Neural cell (in vitro differentiated cells): ENCODE measurements at regions not wholly inside any gene's neighbourhood (a gene's known extent, or its start where the extent isn't known, plus 50 kb on each side); places are given as distances from the start of the nearest gene placed in this dataset.

Experiments
- H2AFZ ChIP-seq: fragments of 200-600, 300-800 bp; sonication (generic), shearing (Covaris generic); 2 replicates; pipeline ENCODE4 v1.6.0; 2014; ENCODE audit warnings: low read depth, mild to moderate bottlenecking, antibody characterized with exemption, low read length, moderate library complexity
- H3F3A ChIP-seq: fragments of 200-600 bp; shearing (Covaris generic); 2 replicates; pipeline ENCODE4 v1.6.1; 2016; ENCODE audit warnings: mild to moderate bottlenecking, moderate library complexity, mixed read lengths, antibody characterized with exemption, low read length; ENCODE audit not compliant: insufficient read depth, poor library complexity, severe bottlenecking
- H3K27ac ChIP-seq: fragments of 200-600, 300-800 bp; sonication (generic), shearing (Covaris generic); 2 replicates; pipeline ENCODE4 v1.5.1; 2014; ENCODE audit warnings: mild to moderate bottlenecking, low read length, moderate library complexity
- H3K27me3 ChIP-seq: fragments of 300-800, 200-600 bp; sonication (generic), shearing (Covaris generic); 2 replicates; pipeline ENCODE4 v1.6.0; 2014; ENCODE audit warnings: mild to moderate bottlenecking, low read depth, low read length, moderate library complexity; ENCODE audit not compliant: insufficient read depth
- H3K36me3 ChIP-seq: fragments of 300-800, 200-600 bp; sonication (generic), shearing (Covaris generic); 2 replicates; pipeline ENCODE4 v1.5.1; 2014; ENCODE audit warnings: mild to moderate bottlenecking, antibody characterized with exemption, low read length, moderate library complexity; ENCODE audit not compliant: insufficient read depth
- H3K4me2 ChIP-seq: fragments of 300-800, 200-600 bp; sonication (generic), shearing (Covaris generic); 2 replicates; pipeline ENCODE4 v1.6.0; 2014; ENCODE audit warnings: mild to moderate bottlenecking, low read length
- H3K4me3 ChIP-seq: fragments of 300-800, 200-600 bp; sonication (generic), shearing (Covaris generic); 2 replicates; pipeline ENCODE4 v1.5.1; 2014; ENCODE audit warnings: mild to moderate bottlenecking, low read length, moderate library complexity
- H3K79me2 ChIP-seq: fragments of 200-600 bp; shearing (Covaris generic); replicated peaks from 2 replicates; pipeline ENCODE4 v1.6.0; 2014; ENCODE audit warnings: mild to moderate bottlenecking, low read length, moderate library complexity; ENCODE audit not compliant: insufficient read depth
- H3K9ac ChIP-seq: fragments of 300-800, 200-600 bp; sonication (generic), shearing (Covaris generic); 2 replicates; pipeline ENCODE4 v1.6.1; 2016; ENCODE audit warnings: mild to moderate bottlenecking, low read length, mixed read lengths
- H3K9me2 ChIP-seq: fragments of 200-600 bp; shearing (Covaris generic); 2 replicates; pipeline ENCODE4 v1.6.1; 2016; ENCODE audit warnings: mild to moderate bottlenecking, low read length, mixed read lengths; ENCODE audit not compliant: insufficient read depth
- H3K9me3 ChIP-seq: fragments of 200-600, 300-800 bp; sonication (generic), shearing (Covaris generic); 2 replicates; pipeline ENCODE4 v1.6.1; 2016; ENCODE audit warnings: mild to moderate bottlenecking, mixed run types, low read length, moderate library complexity, mixed read lengths
- H4K20me1 ChIP-seq: fragments of 200-600 bp; shearing (Covaris generic); 2 replicates; pipeline ENCODE4 v1.6.1; 2016; ENCODE audit warnings: mild to moderate bottlenecking, mixed run types; ENCODE audit not compliant: insufficient read depth
- CTCF ChIP-seq: fragments of 450-650 bp; IDR thresholded peaks from 2 replicates; pipeline ENCODE4 v1.5.1; 2014; ENCODE audit warnings: antibody characterized with exemption, mild to moderate bottlenecking, moderate library complexity; ENCODE audit not compliant: poor library complexity, severe bottlenecking
- EP300 ChIP-seq: fragments of 450-650 bp; conservative IDR thresholded peaks from 2 replicates; pipeline ENCODE4 v1.6.1; 2014; ENCODE audit warnings: antibody characterized with exemption, mild to moderate bottlenecking, moderate library complexity; ENCODE audit not compliant: poor library complexity, severe bottlenecking
- EZH2 ChIP-seq: fragments of 200-600, 300-800 bp; shearing (Covaris generic), sonication (generic); IDR thresholded peaks from 2 replicates; pipeline ENCODE4 v1.6.1; 2014; ENCODE audit warnings: antibody characterized with exemption, low read length, borderline replicate concordance, mild to moderate bottlenecking; ENCODE audit not compliant: insufficient read depth, poor library complexity, severe bottlenecking
- MXI1 ChIP-seq: fragments of 450-650 bp; conservative IDR thresholded peaks from 2 replicates; pipeline ENCODE4 v1.6.1; 2014; ENCODE audit warnings: antibody characterized with exemption, mild to moderate bottlenecking; ENCODE audit not compliant: poor library complexity, severe bottlenecking
- POLR2AphosphoS5 ChIP-seq: IDR thresholded peaks from 2 replicates; pipeline ENCODE4 v1.6.1; 2012
- RAD21 ChIP-seq: fragments of 450-650 bp; conservative IDR thresholded peaks from 2 replicates; pipeline ENCODE4 v1.6.1; 2014; ENCODE audit warnings: antibody characterized with exemption, mild to moderate bottlenecking, moderate library complexity
- SMC3 ChIP-seq: fragments of 450-650 bp; conservative IDR thresholded peaks from 2 replicates; pipeline ENCODE4 v1.6.1; 2014; ENCODE audit warnings: antibody characterized with exemption, mild to moderate bottlenecking, moderate library complexity; ENCODE audit not compliant: poor library complexity
- TAF1 ChIP-seq: IDR thresholded peaks from 2 replicates; pipeline ENCODE4 v1.6.1; 2012; ENCODE audit warnings: low read depth
- TF ChIP-seq, protein P1 (sequence below): IDR thresholded peaks from 2 replicates; pipeline ENCODE4 v1.6.1; 2012; ENCODE audit warnings: borderline replicate concordance

DNA sequence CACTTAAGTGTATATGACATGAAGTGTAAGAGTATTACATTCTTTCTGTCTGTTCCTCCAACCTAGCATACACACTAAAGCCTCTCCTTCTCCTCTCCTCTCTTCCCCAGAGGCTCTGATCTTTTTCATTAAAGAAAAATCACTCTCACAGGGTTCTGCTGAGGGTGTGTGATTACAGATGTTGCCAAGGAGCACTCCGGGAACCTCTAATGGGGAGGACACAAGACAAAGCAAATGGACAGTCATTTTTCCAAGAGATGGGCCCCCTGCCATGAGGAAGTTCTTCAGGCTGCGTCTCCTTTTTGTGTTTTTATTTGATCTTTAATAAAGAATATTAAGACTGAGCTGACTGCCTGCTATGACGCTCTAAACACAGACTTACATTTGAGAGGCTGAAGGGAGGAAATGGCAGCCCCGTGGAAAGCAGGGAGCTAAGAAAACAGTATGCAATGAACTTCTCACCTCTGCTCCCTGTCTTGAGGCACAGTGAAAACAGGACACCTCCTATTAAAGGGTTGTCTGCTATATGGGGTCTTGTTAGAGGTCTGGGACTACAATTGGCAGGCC, 578.1 kb downstream of the PIK3C3 start:
- no peaks in the 10 kb centered on the region for H3K79me2 ChIP-seq
- H3K36me3 ChIP-seq: no peaks in the 10 kb centered on the region
- H3K27ac ChIP-seq: peak overlapping the region; percentile 43
- no peak overlapping the region for H3K9ac ChIP-seq
- no peak overlapping the region for H2AFZ ChIP-seq
- H3K27me3 ChIP-seq: no peaks in the 10 kb centered on the region
- no peak overlapping the region for H3K4me2 ChIP-seq
- no peaks in the 10 kb centered on the region for H3F3A ChIP-seq
- no peaks in the 10 kb centered on the region for H3K9me2 ChIP-seq
- no peaks in the 10 kb centered on the region for H3K9me3 ChIP-seq
- H4K20me1 ChIP-seq: no peaks in the 10 kb centered on the region
- no peak overlapping the region for H3K4me3 ChIP-seq
- peak; percentile 67 for TF ChIP-seq POLR2AphosphoS5
- no peak for TF ChIP-seq SMC3
- TF ChIP-seq EZH2: no peak
- TF ChIP-seq, protein P1, sequence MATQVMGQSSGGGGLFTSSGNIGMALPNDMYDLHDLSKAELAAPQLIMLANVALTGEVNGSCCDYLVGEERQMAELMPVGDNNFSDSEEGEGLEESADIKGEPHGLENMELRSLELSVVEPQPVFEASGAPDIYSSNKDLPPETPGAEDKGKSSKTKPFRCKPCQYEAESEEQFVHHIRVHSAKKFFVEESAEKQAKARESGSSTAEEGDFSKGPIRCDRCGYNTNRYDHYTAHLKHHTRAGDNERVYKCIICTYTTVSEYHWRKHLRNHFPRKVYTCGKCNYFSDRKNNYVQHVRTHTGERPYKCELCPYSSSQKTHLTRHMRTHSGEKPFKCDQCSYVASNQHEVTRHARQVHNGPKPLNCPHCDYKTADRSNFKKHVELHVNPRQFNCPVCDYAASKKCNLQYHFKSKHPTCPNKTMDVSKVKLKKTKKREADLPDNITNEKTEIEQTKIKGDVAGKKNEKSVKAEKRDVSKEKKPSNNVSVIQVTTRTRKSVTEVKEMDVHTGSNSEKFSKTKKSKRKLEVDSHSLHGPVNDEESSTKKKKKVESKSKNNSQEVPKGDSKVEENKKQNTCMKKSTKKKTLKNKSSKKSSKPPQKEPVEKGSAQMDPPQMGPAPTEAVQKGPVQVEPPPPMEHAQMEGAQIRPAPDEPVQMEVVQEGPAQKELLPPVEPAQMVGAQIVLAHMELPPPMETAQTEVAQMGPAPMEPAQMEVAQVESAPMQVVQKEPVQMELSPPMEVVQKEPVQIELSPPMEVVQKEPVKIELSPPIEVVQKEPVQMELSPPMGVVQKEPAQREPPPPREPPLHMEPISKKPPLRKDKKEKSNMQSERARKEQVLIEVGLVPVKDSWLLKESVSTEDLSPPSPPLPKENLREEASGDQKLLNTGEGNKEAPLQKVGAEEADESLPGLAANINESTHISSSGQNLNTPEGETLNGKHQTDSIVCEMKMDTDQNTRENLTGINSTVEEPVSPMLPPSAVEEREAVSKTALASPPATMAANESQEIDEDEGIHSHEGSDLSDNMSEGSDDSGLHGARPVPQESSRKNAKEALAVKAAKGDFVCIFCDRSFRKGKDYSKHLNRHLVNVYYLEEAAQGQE: peak; percentile 74
- TF ChIP-seq TAF1: no peak
- TF ChIP-seq EP300: peak; percentile 46

DNA sequence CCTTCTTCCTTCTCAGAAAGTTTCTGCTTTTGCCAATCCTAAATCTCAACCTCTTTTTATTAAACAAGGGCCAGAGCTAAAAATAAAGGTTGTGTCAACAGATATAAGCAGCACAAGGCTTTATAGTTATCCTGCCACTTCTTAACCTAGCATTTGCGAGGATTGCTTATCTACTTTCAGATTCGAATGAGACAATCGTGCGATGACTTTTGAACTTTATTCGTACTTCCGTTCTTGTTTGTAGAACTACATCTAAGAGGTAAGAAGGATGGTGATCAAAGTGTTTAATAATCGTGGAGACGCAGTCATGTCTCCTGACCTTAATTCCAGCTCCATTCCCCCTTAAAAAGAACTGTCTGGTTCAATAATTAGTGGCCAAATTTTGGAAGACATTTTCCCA, 578.6 kb downstream of the PIK3C3 start:
- no peak overlapping the region for H3K9ac ChIP-seq
- no peaks in the 10 kb centered on the region for H3K79me2 ChIP-seq
- H3K9me2 ChIP-seq: no peaks in the 10 kb centered on the region
- no peak overlapping the region for H2AFZ ChIP-seq
- H3K27ac ChIP-seq: peak overlapping the region; percentile 43
- no peaks in the 10 kb centered on the region for H3K36me3 ChIP-seq
- TF ChIP-seq TAF1 (no peak), MXI1 (no peak), EP300 (no peak), RAD21 (no peak), SMC3 (no peak), EZH2 (no peak), CTCF (no peak), POLR2AphosphoS5 (no peak)
- TF ChIP-seq, protein P1: no peak
- H4K20me1 ChIP-seq: no peaks in the 10 kb centered on the region
- no peaks in the 10 kb centered on the region for H3K9me3 ChIP-seq
- H3F3A ChIP-seq: no peaks in the 10 kb centered on the region
- H3K27me3 ChIP-seq: no peaks in the 10 kb centered on the region
- H3K4me2 ChIP-seq: no peak overlapping the region
- H3K4me3 ChIP-seq: no peak overlapping the region
